IMR-90 (cell line): ENCODE measurements at regions not wholly inside any gene's neighbourhood (a gene's known extent, or its start where the extent isn't known, plus 50 kb on each side); places are given as distances from the start of the nearest gene placed in this dataset.

Experiments
- ATAC-seq: fragments of 200-7000 bp; cut with Tn5 transposase; 2 replicates; pipeline ENCODE4 v1.9.1; 2020; ENCODE audit warnings: low read depth, mild to moderate bottlenecking, moderate library complexity
- BruUV-seq: library from RNA; stranded (reverse); fragments of 400-500 nt; replicated peaks from 2 replicates; lab custom pipeline; 2021; lab: Mats Ljungman, UMichigan
- CTCF ChIA-PET: fragments of 300-600 bp; formaldehyde crosslinking; extraction: SDS; loops from one replicate; lab custom pipeline; 2021; ENCODE audit warnings: antibody characterized with exemption; lab: Yijun Ruan, JAX
- POLR2A ChIA-PET: fragments of 300-600 bp; sonication (Branson Sonifier 250); formaldehyde crosslinking; loops from one replicate; lab custom pipeline; 2022; ENCODE audit warnings: antibody characterized with exemption; ENCODE audit not compliant: unreplicated experiment; lab: Charles Lee
- DNase-seq: peaks from one replicate; pipeline ENCODE4 v3.0.0; 2013
- H2AFZ ChIP-seq: replicated peaks from 2 replicates; pipeline ENCODE3; 2013; ENCODE audit warnings: low read length, mild to moderate bottlenecking; ENCODE audit not compliant: poor library complexity
- H2AK5ac ChIP-seq: 2 replicates; pipeline ENCODE4 v1.6.1; 2013; ENCODE audit warnings: low read depth, low read length, inconsistent platforms
- H2AK9ac ChIP-seq: replicated peaks from 2 replicates; pipeline ENCODE3; 2013; ENCODE audit warnings: mild to moderate bottlenecking, low read depth, low read length, moderate library complexity; ENCODE audit not compliant: poor library complexity
- H2BK120ac ChIP-seq: 2 replicates; pipeline ENCODE4 v1.6.1; 2013; ENCODE audit warnings: low read depth, low read length, inconsistent platforms
- H2BK15ac ChIP-seq: 3 replicates; pipeline ENCODE4 v1.6.1; 2013; ENCODE audit warnings: low read depth, low read length, inconsistent platforms
- H2BK20ac ChIP-seq: 2 replicates; pipeline ENCODE4 v1.6.1; 2013; ENCODE audit warnings: low read depth, mild to moderate bottlenecking, inconsistent platforms, low read length, moderate library complexity
- H2BK5ac ChIP-seq: 2 replicates; pipeline ENCODE4 v1.6.1; 2013; ENCODE audit warnings: mild to moderate bottlenecking, low read depth, low read length, inconsistent platforms; ENCODE audit not compliant: poor library complexity, severe bottlenecking
- H3K14ac ChIP-seq: replicated peaks from 2 replicates; pipeline ENCODE4 v1.6.1; 2013; ENCODE audit warnings: low read depth, low read length, inconsistent platforms
- H3K18ac ChIP-seq: 2 replicates; pipeline ENCODE4 v1.6.1; 2013; ENCODE audit warnings: low read depth, low read length, control low read depth
- H3K23ac ChIP-seq: 2 replicates; pipeline ENCODE4 v1.6.1; 2013; ENCODE audit warnings: low read depth, low read length, inconsistent platforms
- H3K27ac ChIP-seq: 2 replicates; pipeline ENCODE4 v1.5.1; 2013; ENCODE audit warnings: mild to moderate bottlenecking, control low read depth, low read length; ENCODE audit not compliant: insufficient read depth
- H3K27me3 ChIP-seq: 2 replicates; pipeline ENCODE4 v1.6.1; 2013; ENCODE audit warnings: low read length; ENCODE audit not compliant: control insufficient read depth, insufficient read depth
- H3K36me3 ChIP-seq: 2 replicates; pipeline ENCODE4 v1.6.1; 2013; ENCODE audit warnings: low read length, mixed read lengths; ENCODE audit not compliant: control insufficient read depth, insufficient read depth
- H3K4ac ChIP-seq: 2 replicates; pipeline ENCODE4 v1.6.1; 2013; ENCODE audit warnings: low read depth, low read length, inconsistent platforms
- H3K4me1 ChIP-seq: 2 replicates; pipeline ENCODE4 v1.6.1; 2013; ENCODE audit warnings: low read length, mixed read lengths; ENCODE audit not compliant: control insufficient read depth, insufficient read depth
- H3K4me2 ChIP-seq: 2 replicates; pipeline ENCODE4 v1.6.1; 2013; ENCODE audit warnings: low read depth, mild to moderate bottlenecking, control low read depth, low read length, moderate library complexity
- H3K4me3 ChIP-seq: 2 replicates; pipeline ENCODE4 v1.5.1; 2013; ENCODE audit warnings: low read depth, mild to moderate bottlenecking, control low read depth, low read length, moderate library complexity; ENCODE audit not compliant: insufficient read depth
- H3K56ac ChIP-seq: 2 replicates; pipeline ENCODE4 v1.6.1; 2013; ENCODE audit warnings: low read length, inconsistent platforms; ENCODE audit not compliant: insufficient read depth; ENCODE audit errors: extremely low read depth
- H3K79me1 ChIP-seq, 2 experiments: 2 replicates each; pipeline ENCODE4 v1.6.1; 2013; ENCODE audit warnings: low read length in 2 of 2, inconsistent platforms in 1 of 2, low read depth in 1 of 2
- H3K9ac ChIP-seq: 2 replicates; pipeline ENCODE4 v1.6.1; 2013; ENCODE audit warnings: low read depth, low read length, control low read depth
- H3K9me1 ChIP-seq: 2 replicates; pipeline ENCODE4 v1.6.1; 2013; ENCODE audit warnings: low read length, inconsistent platforms; ENCODE audit not compliant: insufficient read depth
- H3K9me3 ChIP-seq: 2 replicates; pipeline ENCODE4 v1.6.1; 2013; ENCODE audit warnings: low read length; ENCODE audit not compliant: control insufficient read depth, insufficient read depth
- H4K20me1 ChIP-seq: 2 replicates; pipeline ENCODE4 v1.6.1; 2013; ENCODE audit warnings: low read length, inconsistent platforms; ENCODE audit not compliant: insufficient read depth
- H4K5ac ChIP-seq: 2 replicates; pipeline ENCODE4 v1.6.1; 2013; ENCODE audit warnings: mild to moderate bottlenecking, low read depth, low read length, control low read depth
- H4K8ac ChIP-seq, 2 experiments: 2 replicates each; pipeline ENCODE4 v1.6.1; 2013; ENCODE audit warnings: low read depth in 2 of 2, low read length in 2 of 2, control low read depth in 1 of 2, inconsistent platforms in 1 of 2
- H4K91ac ChIP-seq: 2 replicates; pipeline ENCODE4 v1.6.1; 2013; ENCODE audit warnings: low read depth, low read length, inconsistent platforms; ENCODE audit not compliant: insufficient read depth
- BHLHE40 ChIP-seq: fragments of 150-350 bp; IDR thresholded peaks from 2 replicates; pipeline ENCODE4 v1.6.1; 2016; ENCODE audit warnings: mild to moderate bottlenecking, low read depth, low read length
- CEBPB ChIP-seq: IDR thresholded peaks from 2 replicates; pipeline ENCODE4 v1.6.1; 2012; ENCODE audit warnings: low read depth, low read length, improper control_type of control experiment
- FOS ChIP-seq: fragments of 150-350 bp; IDR thresholded peaks from 2 replicates; pipeline ENCODE4 v1.6.1; 2016; ENCODE audit warnings: low read depth, low read length
- MAFK ChIP-seq: IDR thresholded peaks from 2 replicates; pipeline ENCODE4 v1.6.1; 2012; ENCODE audit warnings: low read depth, low read length, improper control_type of control experiment
- MAZ ChIP-seq: IDR thresholded peaks from 2 replicates; pipeline ENCODE4 v1.6.1; 2012; ENCODE audit warnings: low read depth, mild to moderate bottlenecking, low read length, improper control_type of control experiment, moderate library complexity, borderline replicate concordance
- NFE2L2 ChIP-seq: fragments of 150-350 bp; IDR thresholded peaks from 2 replicates; pipeline ENCODE4 v1.6.1; 2016; ENCODE audit warnings: low read depth, mild to moderate bottlenecking, low read length
- POLR2A ChIP-seq: IDR thresholded peaks from 2 replicates; pipeline ENCODE4 v1.6.1; 2012; ENCODE audit warnings: mild to moderate bottlenecking, low read depth, low read length
- RAD21 ChIP-seq: IDR thresholded peaks from 2 replicates; pipeline ENCODE4 v1.6.1; 2012; ENCODE audit warnings: low read length, improper control_type of control experiment
- RCOR1 ChIP-seq: IDR thresholded peaks from 2 replicates; pipeline ENCODE4 v1.6.1; 2012; ENCODE audit warnings: mild to moderate bottlenecking, low read length, improper control_type of control experiment; ENCODE audit not compliant: insufficient replicate concordance
- RFX5 ChIP-seq: IDR thresholded peaks from 2 replicates; pipeline ENCODE4 v1.8.0; 2012; ENCODE audit warnings: low read depth, mild to moderate bottlenecking, low read length, moderate library complexity
- SMC3 ChIP-seq: fragments of 150-350 bp; IDR thresholded peaks from 2 replicates; pipeline ENCODE4 v1.6.1; 2016; ENCODE audit warnings: low read depth, mild to moderate bottlenecking, antibody characterized with exemption, low read length, moderate library complexity
- WGBS, 2 experiments: methylation state at CpG; one replicate each; pipeline versions ENCODE4 v1.1.5 to v1.1.7; 2013; ENCODE audit warnings: missing lambda C conversion rate in 2 of 2; ENCODE audit not compliant: insufficient read length in 1 of 2; ENCODE audit errors: extremely low coverage in 2 of 2; 5-methylcytosine and 5-hydroxymethylcytosine counted together
- dilution Hi-C: fragments of 300-500 bp; cut with HindIII; formaldehyde crosslinking; loops from one replicate; pipeline ENCODE4 v1.14.3; 2018; ENCODE audit warnings: low sequenced_read_pairs; ENCODE audit not compliant: unreplicated experiment
- in situ Hi-C: fragments of 300-500 bp; cut with MboI; formaldehyde crosslinking; loops from 3 replicates; pipeline ENCODE4 v1.14.3; 2019; ENCODE audit warnings: low sequenced_read_pairs, inconsistent platforms, mixed read lengths
- intact Hi-C: fragments of 100-400 bp; cut with micrococcal nuclease; formaldehyde crosslinking; loops from 2 replicates; pipeline ENCODE4 v1.10.0; 2022
- TF ChIP-seq, protein P1 (sequence below): conservative IDR thresholded peaks from 2 replicates; pipeline ENCODE4 v1.5.1; 2012; ENCODE audit warnings: mild to moderate bottlenecking, low read depth, low read length, improper control_type of control experiment
- TF ChIP-seq, protein P2 (sequence below): fragments of 150-350 bp; IDR thresholded peaks from 2 replicates; pipeline ENCODE4 v1.6.1; 2017; ENCODE audit warnings: mild to moderate bottlenecking, antibody characterized with exemption, low read length, low read depth

DNA sequence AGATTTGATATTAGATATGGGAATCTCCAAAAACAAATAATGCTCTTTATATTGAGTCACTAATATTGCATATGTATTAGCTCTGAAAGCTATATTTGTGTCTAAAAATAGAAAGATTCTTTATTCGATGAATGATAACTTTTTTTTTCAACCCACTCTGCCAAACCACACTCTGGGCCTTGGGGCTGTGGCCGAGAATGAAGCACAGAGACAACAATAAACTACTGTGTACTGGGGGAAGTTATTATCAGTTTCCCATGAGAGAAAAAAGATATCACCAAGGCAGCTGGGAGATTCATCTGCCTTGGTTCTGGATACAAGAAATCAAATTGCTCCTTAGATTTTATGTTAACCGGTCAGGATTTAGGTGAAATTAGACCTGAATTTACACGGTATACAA, 762.2 kb downstream of the SUCLG1 start:
- Histone ChIP-seq H3K27me3 (no peaks in the 10 kb centered on the region), H2BK120ac (no peak overlapping the region), H3K18ac (no peak overlapping the region), H3K4me3 (no peak overlapping the region), H3K9me3 (peaks cover 4% of the 10 kb centered on the region; the same call in 1 of the 2 replicates), H4K91ac (no peak overlapping the region), H2BK5ac (no peak overlapping the region), H2AFZ (no peak overlapping the region), H4K20me1 (no peaks in the 10 kb centered on the region), H2AK5ac (no peak overlapping the region), H3K9me1 (no peaks in the 10 kb centered on the region), H2BK20ac (no peak overlapping the region), H3K4ac (no peak overlapping the region), H3K14ac (no peak overlapping the region), H3K79me1 (no peaks in the 10 kb centered on the region), H2AK9ac (no peak overlapping the region), H3K56ac (no peak overlapping the region), H3K9ac (no peak overlapping the region), H3K23ac (no peak overlapping the region), H3K4me2 (no peak overlapping the region), H4K5ac (no peak overlapping the region), H3K36me3 (no peaks in the 10 kb centered on the region), H4K8ac (no peak overlapping the region), H3K4me1 (no peaks in the 10 kb centered on the region), H2BK15ac (no peak overlapping the region), H3K27ac (no peak overlapping the region)
- in situ Hi-C loops (no loop called here), intact Hi-C loops (no loop called here), dilution Hi-C loops (no loop called here)
- no peak for TF ChIP-seq SMC3
- TF ChIP-seq NFE2L2 = no peak
- no peak for TF ChIP-seq RFX5
- no peak for TF ChIP-seq RCOR1
- TF ChIP-seq FOS = no peak
- TF ChIP-seq MAFK = no peak
- no peak for TF ChIP-seq MAZ
- TF ChIP-seq POLR2A = no peak
- no peak for TF ChIP-seq RAD21
- no peak for TF ChIP-seq BHLHE40
- no peak for TF ChIP-seq CEBPB
- TF ChIP-seq, protein P1, sequence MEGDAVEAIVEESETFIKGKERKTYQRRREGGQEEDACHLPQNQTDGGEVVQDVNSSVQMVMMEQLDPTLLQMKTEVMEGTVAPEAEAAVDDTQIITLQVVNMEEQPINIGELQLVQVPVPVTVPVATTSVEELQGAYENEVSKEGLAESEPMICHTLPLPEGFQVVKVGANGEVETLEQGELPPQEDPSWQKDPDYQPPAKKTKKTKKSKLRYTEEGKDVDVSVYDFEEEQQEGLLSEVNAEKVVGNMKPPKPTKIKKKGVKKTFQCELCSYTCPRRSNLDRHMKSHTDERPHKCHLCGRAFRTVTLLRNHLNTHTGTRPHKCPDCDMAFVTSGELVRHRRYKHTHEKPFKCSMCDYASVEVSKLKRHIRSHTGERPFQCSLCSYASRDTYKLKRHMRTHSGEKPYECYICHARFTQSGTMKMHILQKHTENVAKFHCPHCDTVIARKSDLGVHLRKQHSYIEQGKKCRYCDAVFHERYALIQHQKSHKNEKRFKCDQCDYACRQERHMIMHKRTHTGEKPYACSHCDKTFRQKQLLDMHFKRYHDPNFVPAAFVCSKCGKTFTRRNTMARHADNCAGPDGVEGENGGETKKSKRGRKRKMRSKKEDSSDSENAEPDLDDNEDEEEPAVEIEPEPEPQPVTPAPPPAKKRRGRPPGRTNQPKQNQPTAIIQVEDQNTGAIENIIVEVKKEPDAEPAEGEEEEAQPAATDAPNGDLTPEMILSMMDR = no peak
- TF ChIP-seq, protein P2, sequence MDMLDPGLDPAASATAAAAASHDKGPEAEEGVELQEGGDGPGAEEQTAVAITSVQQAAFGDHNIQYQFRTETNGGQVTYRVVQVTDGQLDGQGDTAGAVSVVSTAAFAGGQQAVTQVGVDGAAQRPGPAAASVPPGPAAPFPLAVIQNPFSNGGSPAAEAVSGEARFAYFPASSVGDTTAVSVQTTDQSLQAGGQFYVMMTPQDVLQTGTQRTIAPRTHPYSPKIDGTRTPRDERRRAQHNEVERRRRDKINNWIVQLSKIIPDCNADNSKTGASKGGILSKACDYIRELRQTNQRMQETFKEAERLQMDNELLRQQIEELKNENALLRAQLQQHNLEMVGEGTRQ = no peak
- no TSS peak for BruUV-seq
- ChIA-PET CTCF (no interaction called here), POLR2A (no interaction called here)
- no peak for ATAC-seq
- DNase-seq = no peak
- WGBS, 2 experiments = no CpG with 5 or more reads among the region's 4 CpGs
